GM12872 (cell line): ENCODE measurements at regions not wholly inside any gene's neighbourhood (a gene's known extent, or its start where the extent isn't known, plus 50 kb on each side); places are given as distances from the start of the nearest gene placed in this dataset.

Experiments
- TF ChIP-seq, protein P1 (sequence below): IDR thresholded peaks from 3 replicates; pipeline ENCODE4 v1.5.1; 2011; ENCODE audit warnings: low read depth, mild to moderate bottlenecking, low read length, moderate library complexity; ENCODE audit not compliant: insufficient read depth

DNA sequence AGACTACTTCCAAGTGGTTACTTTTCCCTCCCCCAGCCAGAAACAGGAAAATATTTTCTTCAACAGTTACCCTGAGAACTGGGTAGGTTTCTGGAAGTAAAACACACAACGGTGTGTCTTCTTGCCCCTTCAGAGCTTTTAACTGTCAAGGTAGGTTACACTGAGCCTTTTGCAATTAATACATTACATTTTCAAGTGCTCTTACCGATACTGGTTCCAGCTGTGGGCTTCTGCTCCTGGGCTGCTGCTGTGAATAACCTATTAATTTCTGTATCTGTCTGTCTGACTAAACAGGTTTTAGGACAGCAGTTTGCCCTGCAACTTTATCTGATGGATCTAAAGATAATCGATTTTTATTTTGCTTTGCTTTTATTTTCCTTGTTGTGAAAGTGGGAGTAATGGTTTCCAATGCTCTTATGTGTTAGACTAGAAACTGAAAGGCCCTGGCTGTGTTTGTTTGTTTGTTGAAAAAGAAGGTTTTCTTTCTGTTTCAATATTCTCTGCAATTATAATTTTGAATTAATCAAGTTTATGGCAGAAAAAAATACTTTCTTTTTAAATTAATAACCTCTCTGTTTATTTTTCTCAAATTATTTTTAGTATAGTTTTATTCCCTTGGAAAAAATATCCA lies 196.7 kb upstream of the SLITRK6 start:
- TF ChIP-seq, protein P1, sequence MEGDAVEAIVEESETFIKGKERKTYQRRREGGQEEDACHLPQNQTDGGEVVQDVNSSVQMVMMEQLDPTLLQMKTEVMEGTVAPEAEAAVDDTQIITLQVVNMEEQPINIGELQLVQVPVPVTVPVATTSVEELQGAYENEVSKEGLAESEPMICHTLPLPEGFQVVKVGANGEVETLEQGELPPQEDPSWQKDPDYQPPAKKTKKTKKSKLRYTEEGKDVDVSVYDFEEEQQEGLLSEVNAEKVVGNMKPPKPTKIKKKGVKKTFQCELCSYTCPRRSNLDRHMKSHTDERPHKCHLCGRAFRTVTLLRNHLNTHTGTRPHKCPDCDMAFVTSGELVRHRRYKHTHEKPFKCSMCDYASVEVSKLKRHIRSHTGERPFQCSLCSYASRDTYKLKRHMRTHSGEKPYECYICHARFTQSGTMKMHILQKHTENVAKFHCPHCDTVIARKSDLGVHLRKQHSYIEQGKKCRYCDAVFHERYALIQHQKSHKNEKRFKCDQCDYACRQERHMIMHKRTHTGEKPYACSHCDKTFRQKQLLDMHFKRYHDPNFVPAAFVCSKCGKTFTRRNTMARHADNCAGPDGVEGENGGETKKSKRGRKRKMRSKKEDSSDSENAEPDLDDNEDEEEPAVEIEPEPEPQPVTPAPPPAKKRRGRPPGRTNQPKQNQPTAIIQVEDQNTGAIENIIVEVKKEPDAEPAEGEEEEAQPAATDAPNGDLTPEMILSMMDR, result no peak

DNA sequence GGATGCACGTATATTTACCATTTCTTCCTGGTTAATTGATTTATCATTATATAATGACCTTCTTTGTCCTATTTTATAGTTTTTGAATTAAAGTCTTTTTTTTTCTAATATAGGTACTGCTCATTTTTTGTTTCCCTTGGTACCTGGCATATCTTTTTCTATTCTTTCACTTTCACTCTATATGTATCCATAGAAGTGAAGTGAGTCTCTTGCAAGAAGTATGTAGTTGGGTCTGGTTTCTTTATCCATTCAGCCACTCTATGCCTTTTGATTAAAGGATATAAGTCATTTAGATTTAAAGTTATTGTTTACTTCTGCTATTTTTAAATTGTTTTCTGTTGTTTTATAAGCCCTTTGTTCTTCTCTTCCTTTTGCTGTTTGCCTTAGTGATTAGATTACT lies 194.3 kb upstream of the SLITRK6 start:
- TF ChIP-seq, protein P1, result no peak

DNA sequence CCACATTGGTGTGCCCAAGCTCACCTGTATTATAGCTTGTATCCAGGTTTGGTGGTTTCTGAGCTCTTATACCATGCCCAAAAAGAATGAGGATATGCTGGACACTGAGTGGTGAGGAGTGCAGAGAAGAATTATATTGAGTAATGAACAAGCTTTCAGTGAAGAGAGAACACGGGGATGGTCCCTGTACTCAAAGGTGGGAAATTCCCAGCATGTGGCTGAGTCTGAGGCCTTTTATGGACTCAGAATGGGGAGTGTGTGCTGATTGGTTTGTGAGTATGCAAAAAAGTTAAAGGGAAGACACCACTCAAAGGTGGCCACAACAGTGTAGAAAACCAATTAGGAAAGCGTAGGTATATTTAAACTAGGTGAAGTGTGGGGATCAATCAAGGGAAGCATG lies 191.2 kb upstream of the SLITRK6 start:
- TF ChIP-seq, protein P1, result no peak

DNA sequence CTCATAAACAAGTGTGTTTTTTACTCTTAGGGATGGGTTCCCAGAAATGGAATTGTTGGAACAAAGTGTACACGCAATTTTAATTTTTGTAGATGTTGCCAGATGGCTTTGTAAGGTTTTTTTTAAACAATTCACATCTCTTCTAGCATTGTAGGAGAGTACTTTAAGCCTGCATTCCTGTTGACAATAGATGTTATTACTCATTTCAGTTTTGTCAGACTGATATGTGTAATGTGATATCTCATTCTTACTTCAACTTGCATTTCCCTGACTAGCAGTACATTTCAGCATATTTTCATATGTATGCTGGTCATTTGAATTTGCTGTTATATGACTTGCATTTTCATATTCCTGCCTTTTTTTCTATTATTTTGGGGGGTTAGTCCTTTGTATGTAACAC lies 186.6 kb upstream of the SLITRK6 start:
- TF ChIP-seq, protein P1, result no peak

GRCh38 chr13:85982102-85982501 lies 182.9 kb upstream of the SLITRK6 start:
- TF ChIP-seq, protein P1, result no peak

GRCh38 chr13:85976242-85976641 lies 177.0 kb upstream of the SLITRK6 start:
- TF ChIP-seq, protein P1, result no peak

DNA sequence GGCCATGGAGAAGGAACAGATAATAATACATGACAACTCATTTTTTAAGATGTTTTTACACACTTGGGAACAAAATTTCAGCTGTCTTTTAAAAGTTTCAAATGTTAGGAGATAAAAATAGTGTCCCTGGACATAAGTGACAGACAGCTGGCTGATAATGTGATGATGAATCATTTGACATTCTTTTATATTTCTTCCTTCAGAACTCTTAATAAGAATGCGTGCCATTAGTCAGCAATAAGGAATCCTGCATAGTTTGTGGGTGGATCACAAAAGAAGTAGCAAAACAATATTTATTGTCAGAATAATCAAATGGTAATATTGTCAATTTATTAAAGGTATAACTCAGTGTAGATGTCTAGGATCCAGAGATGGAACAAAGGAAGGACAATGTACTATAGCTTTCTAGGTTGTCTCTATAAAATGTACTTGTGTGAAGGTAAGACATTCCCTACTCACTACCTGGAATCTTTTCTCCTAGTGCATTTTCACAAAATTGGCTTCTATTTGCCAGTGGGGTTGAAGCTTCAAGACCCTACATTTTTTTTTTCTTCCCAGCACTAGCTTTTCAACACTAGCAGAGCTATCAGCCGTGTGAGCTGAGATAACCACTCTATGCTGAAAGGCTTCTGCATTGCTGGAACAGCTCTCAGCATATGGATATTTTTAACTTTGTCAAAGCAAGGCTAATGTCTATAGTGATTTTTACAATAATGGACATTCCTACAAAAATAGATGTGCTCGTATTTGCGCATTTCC lies 175.6 kb upstream of the SLITRK6 start:
- TF ChIP-seq, protein P1, result no peak
